ENCODE measurements at regions not wholly inside any gene's neighbourhood (a gene's known extent, or its start where the extent isn't known, plus 50 kb on each side); places are given as distances from the start of the nearest gene placed in this dataset.

- no peak for TF ChIP-seq USF1 (CRISPR knock-in tag; IDR thresholded peaks at IDR 0.05)
- no peak for TF ChIP-seq CTCF (IDR thresholded peaks at IDR 0.05)
- no peak for TF ChIP-seq MAX (CRISPR knock-in tag; IDR thresholded peaks at IDR 0.05)
- TF ChIP-seq KAT7 (CRISPR knock-in tag; IDR thresholded peaks at IDR 0.05; ENCODE audit: borderline replicate concordance): no peak
- TF ChIP-seq GABPB1 (CRISPR knock-in tag; IDR thresholded peaks at IDR 0.05): no peak
- TF ChIP-seq NR3C1 (CRISPR knock-in tag; conservative IDR thresholded peaks at IDR 0.05; ENCODE audit: low read depth): no peak
- no peak for TF ChIP-seq JUN (CRISPR knock-in tag; IDR thresholded peaks at IDR 0.05)
- TF ChIP-seq E2F5 (CRISPR knock-in tag; IDR thresholded peaks at IDR 0.05): no peak
- no peak for TF ChIP-seq ZNF416 (CRISPR knock-in tag; IDR thresholded peaks at IDR 0.05)
- no peak for TF ChIP-seq ZMAT4 (CRISPR knock-in tag; IDR thresholded peaks at IDR 0.05)
- no peak for TF ChIP-seq FOXK1 (CRISPR knock-in tag; IDR thresholded peaks at IDR 0.05)
Observed at GRCh38 chr17:14717859-14718258, 417.0 kb downstream of the HS3ST3B1 start.

Measured in WTC11 (cell line).